ENCODE measurements at regions not wholly inside any gene's neighbourhood (a gene's known extent, or its start where the extent isn't known, plus 50 kb on each side); places are given as distances from the start of the nearest gene placed in this dataset.

DNA sequence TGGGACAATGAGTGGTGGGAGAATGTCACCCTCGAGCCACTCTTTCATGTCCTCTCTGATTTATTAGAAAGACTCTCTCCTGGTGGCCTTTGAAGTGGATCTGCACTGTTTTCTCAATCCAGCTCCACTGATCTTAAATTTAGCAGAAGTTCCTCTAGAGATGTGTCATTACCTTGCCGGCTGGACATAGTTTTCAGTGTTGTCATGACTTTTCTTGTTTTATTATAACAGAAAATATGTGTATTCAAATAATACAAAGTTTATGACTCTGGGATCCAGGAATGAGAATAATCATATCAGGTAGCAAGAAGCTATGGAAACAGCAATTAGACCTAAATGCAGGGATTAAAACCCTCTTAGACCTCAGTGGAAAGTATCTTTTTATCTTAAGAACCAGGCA lies 247.5 kb upstream of the ELAC2 start:
- TF ChIP-seq, protein P1, sequence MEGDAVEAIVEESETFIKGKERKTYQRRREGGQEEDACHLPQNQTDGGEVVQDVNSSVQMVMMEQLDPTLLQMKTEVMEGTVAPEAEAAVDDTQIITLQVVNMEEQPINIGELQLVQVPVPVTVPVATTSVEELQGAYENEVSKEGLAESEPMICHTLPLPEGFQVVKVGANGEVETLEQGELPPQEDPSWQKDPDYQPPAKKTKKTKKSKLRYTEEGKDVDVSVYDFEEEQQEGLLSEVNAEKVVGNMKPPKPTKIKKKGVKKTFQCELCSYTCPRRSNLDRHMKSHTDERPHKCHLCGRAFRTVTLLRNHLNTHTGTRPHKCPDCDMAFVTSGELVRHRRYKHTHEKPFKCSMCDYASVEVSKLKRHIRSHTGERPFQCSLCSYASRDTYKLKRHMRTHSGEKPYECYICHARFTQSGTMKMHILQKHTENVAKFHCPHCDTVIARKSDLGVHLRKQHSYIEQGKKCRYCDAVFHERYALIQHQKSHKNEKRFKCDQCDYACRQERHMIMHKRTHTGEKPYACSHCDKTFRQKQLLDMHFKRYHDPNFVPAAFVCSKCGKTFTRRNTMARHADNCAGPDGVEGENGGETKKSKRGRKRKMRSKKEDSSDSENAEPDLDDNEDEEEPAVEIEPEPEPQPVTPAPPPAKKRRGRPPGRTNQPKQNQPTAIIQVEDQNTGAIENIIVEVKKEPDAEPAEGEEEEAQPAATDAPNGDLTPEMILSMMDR (IDR thresholded peaks at IDR 0.05): no peak
- no peak for TF ChIP-seq EZH2 (IDR thresholded peaks at IDR 0.05; ENCODE audit: borderline replicate concordance, insufficient read depth, low read depth, low read length, poor library complexity, severe bottlenecking)
